ENCODE measurements at regions not wholly inside any gene's neighbourhood (a gene's known extent, or its start where the extent isn't known, plus 50 kb on each side); places are given as distances from the start of the nearest gene placed in this dataset.

DNA sequence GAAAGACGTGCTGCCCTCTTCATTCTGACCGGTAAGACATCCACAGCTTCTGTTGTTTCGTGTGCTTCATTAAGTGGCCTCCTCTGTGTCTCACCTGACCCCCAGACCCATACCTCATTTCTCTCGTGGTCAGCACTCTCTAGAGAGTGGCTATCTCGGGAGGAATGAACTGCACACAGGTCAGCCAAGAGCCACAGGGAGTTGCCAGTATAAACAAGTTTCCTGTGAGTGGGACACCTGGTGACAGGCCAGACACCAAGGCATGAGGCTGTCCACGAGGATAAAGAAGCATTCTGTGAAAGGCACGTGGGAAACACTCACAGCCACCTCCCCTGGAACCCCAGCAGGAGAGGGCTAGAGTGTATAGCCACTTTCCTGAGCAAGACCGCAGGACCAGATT lies 115.8 kb downstream of the NUFIP1 start:
- TF ChIP-seq, protein P1, sequence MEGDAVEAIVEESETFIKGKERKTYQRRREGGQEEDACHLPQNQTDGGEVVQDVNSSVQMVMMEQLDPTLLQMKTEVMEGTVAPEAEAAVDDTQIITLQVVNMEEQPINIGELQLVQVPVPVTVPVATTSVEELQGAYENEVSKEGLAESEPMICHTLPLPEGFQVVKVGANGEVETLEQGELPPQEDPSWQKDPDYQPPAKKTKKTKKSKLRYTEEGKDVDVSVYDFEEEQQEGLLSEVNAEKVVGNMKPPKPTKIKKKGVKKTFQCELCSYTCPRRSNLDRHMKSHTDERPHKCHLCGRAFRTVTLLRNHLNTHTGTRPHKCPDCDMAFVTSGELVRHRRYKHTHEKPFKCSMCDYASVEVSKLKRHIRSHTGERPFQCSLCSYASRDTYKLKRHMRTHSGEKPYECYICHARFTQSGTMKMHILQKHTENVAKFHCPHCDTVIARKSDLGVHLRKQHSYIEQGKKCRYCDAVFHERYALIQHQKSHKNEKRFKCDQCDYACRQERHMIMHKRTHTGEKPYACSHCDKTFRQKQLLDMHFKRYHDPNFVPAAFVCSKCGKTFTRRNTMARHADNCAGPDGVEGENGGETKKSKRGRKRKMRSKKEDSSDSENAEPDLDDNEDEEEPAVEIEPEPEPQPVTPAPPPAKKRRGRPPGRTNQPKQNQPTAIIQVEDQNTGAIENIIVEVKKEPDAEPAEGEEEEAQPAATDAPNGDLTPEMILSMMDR (IDR thresholded peaks at IDR 0.05): no peak
- no peak for TF ChIP-seq POLR2A (IDR thresholded peaks at IDR 0.05)
